HepG2 (cell line): ENCODE measurements at regions not wholly inside any gene's neighbourhood (a gene's known extent, or its start where the extent isn't known, plus 50 kb on each side); places are given as distances from the start of the nearest gene placed in this dataset.

ENCODE experiments used
- ATAC-seq: fragments of 200-7000 bp; cut with Tn5 transposase; 3 replicates; pipeline ENCODE4 v1.9.1; 2020; ENCODE audit warnings: mild to moderate bottlenecking, moderate library complexity
- BruUV-seq: library from RNA; stranded (reverse); fragments of 400-500 nt; replicated peaks from 2 replicates; lab custom pipeline; 2021; lab: Mats Ljungman, UMichigan
- CTCF ChIA-PET: fragments of 300-600 bp; formaldehyde crosslinking; extraction: SDS; loops from one replicate; lab custom pipeline; 2021; ENCODE audit warnings: low total read pairs, inconsistent platforms, low intra/inter-chr PET ratio; lab: Yijun Ruan, JAX
- POLR2A ChIA-PET: fragments of 350-600 bp; sonication (Branson Sonifier 250); formaldehyde crosslinking; loops from one replicate; lab custom pipeline; 2020; ENCODE audit warnings: antibody characterized with exemption, inconsistent platforms; lab: Yijun Ruan, JAX
- DNase-seq: peaks from one replicate; pipeline ENCODE4 v3.0.0-alpha.2; 2015; ENCODE audit warnings: low spot score
- FAIRE-seq: peaks from 3 replicates; lab custom pipeline; 2011; peaks lifted over from hg19 to GRCh38; lab: Jason Lieb, UNC
- H2AFZ ChIP-seq: one replicate; pipeline ENCODE4 v1.6.1; 2011; ENCODE audit warnings: low read length, inconsistent platforms
- H3K27ac ChIP-seq: fragments of 300-600 bp; 3 replicates; pipeline ENCODE4 v1.8.0; 2011; ENCODE audit warnings: mixed run types, mild to moderate bottlenecking, mixed read lengths, low read length, inconsistent platforms; ENCODE audit not compliant: insufficient read depth; ENCODE audit errors: extremely low read length
- H3K27me3 ChIP-seq, 2 experiments: fragments of 200-600 bp in 1 of 2; 2 replicates in 1 of 2; 3 replicates in 1 of 2; pipeline versions ENCODE4 v1.6.0 to v1.8.0; 2011; ENCODE audit warnings: low read length in 2 of 2, mild to moderate bottlenecking in 2 of 2, moderate library complexity in 2 of 2, inconsistent platforms in 1 of 2; ENCODE audit not compliant: insufficient read depth in 2 of 2, control insufficient read depth in 1 of 2
- H3K36me3 ChIP-seq, 2 experiments: fragments of 200-600 bp in 1 of 2; replicated peaks in 1 of 2; 2 replicates in 1 of 2; 3 replicates in 1 of 2; pipeline versions ENCODE4 v1.5.1 to v1.8.0; 2011; ENCODE audit warnings: low read length in 2 of 2, inconsistent platforms in 1 of 2; ENCODE audit not compliant: insufficient read depth in 2 of 2, control insufficient read depth in 1 of 2
- H3K4me1 ChIP-seq: 2 replicates; pipeline ENCODE4 v1.5.1; 2012; ENCODE audit warnings: low read length, inconsistent platforms; ENCODE audit not compliant: insufficient read depth
- H3K4me2 ChIP-seq: 2 replicates; pipeline ENCODE4 v1.6.0; 2011; ENCODE audit warnings: low read depth, low read length, inconsistent platforms
- H3K4me3 ChIP-seq, 3 experiments: fragments of 200-600 bp in 1 of 3; sonication (generic), shearing (Covaris generic) in 1 of 3; replicated peaks in 1 of 3; 2 replicates each; pipeline ENCODE4 v1.5.1; 2011 to 2016; ENCODE audit warnings: low read length in 3 of 3, inconsistent platforms in 2 of 3, low read depth in 2 of 3, mild to moderate bottlenecking in 2 of 3, control low read depth in 1 of 3, mixed read lengths in 1 of 3; ENCODE audit not compliant: insufficient read depth in 1 of 3
- H3K79me2 ChIP-seq: one replicate; pipeline ENCODE4 v1.6.1; 2011; ENCODE audit warnings: low read length, inconsistent platforms; ENCODE audit not compliant: insufficient read depth
- H3K9ac ChIP-seq: 2 replicates; pipeline ENCODE4 v1.6.0; 2011; ENCODE audit warnings: mild to moderate bottlenecking, low read depth, low read length, inconsistent platforms; ENCODE audit not compliant: insufficient read depth
- H3K9me3 ChIP-seq: 2 replicates; pipeline ENCODE4 v1.5.1; 2012; ENCODE audit warnings: mild to moderate bottlenecking, low read length
- H4K20me1 ChIP-seq: 2 replicates; pipeline ENCODE4 v1.6.0; 2011; ENCODE audit warnings: inconsistent platforms, mild to moderate bottlenecking, low read length, moderate library complexity; ENCODE audit not compliant: insufficient read depth
- DPF2 ChIP-seq: sonication (generic); formaldehyde crosslinking; IDR thresholded peaks from 2 replicates; pipeline ENCODE4 v1.4.0; 2020; ENCODE audit warnings: mild to moderate bottlenecking, low read depth, missing genetic modification reagents, borderline replicate concordance
- HOXA5 ChIP-seq: sonication (generic); formaldehyde crosslinking; IDR thresholded peaks from 2 replicates; pipeline ENCODE4 v1.4.0; 2020; ENCODE audit warnings: missing genetic modification reagents
- LCORL ChIP-seq, 2 experiments: fragments of 450-650 bp in 1 of 2; sonication (generic) in 1 of 2; formaldehyde crosslinking in 1 of 2; IDR thresholded peaks; 2 replicates each; pipeline versions ENCODE4 v1.5.0 to v1.6.1; 2017 to 2020; ENCODE audit warnings: antibody characterized with exemption in 1 of 2, missing genetic modification reagents in 1 of 2
- MEF2D ChIP-seq: sonication (generic); formaldehyde crosslinking; IDR thresholded peaks from 2 replicates; pipeline ENCODE4 v1.5.1; 2020; ENCODE audit warnings: mild to moderate bottlenecking, missing genetic modification reagents
- SOX6 ChIP-seq, 2 experiments: fragments of 450-650 bp in 1 of 2; sonication (generic) in 1 of 2; formaldehyde crosslinking in 1 of 2; IDR thresholded peaks; 2 replicates each; pipeline versions ENCODE4 v1.4.0 to v1.6.1; 2017 to 2020; ENCODE audit warnings: antibody characterized with exemption in 1 of 2, mild to moderate bottlenecking in 1 of 2, missing genetic modification reagents in 1 of 2
- SYNCRIP ChIP-seq: fragments of 200-400 bp; formaldehyde crosslinking; IDR thresholded peaks from 2 replicates; pipeline ENCODE4 v1.6.1; 2018; ENCODE audit warnings: mild to moderate bottlenecking, low read depth, low read length; ENCODE audit not compliant: insufficient read depth
- TEF ChIP-seq: sonication (generic); formaldehyde crosslinking; IDR thresholded peaks from 2 replicates; pipeline ENCODE4 v1.5.0; 2020; ENCODE audit warnings: missing genetic modification reagents
- TFAP4 ChIP-seq: sonication (generic); IDR thresholded peaks from 2 replicates; pipeline ENCODE4 v1.6.1; 2016; ENCODE audit warnings: low read depth, borderline replicate concordance
- XRCC5 ChIP-seq: fragments of 200-400 bp; formaldehyde crosslinking; optimal IDR thresholded peaks from 2 replicates; pipeline ENCODE3; 2017; ENCODE audit warnings: mild to moderate bottlenecking, low read length
- ZNF264 ChIP-seq: sonication (generic); formaldehyde crosslinking; IDR thresholded peaks from 2 replicates; pipeline ENCODE4 v1.4.0; 2020; ENCODE audit warnings: missing genetic modification reagents
- ZNF296 ChIP-seq: sonication (generic); formaldehyde crosslinking; conservative IDR thresholded peaks from 2 replicates; pipeline ENCODE4 v1.5.0; 2020; ENCODE audit warnings: mild to moderate bottlenecking, missing genetic modification reagents
- ZNF33B ChIP-seq: sonication (generic); formaldehyde crosslinking; IDR thresholded peaks from 2 replicates; pipeline ENCODE4 v1.5.1; 2020; ENCODE audit warnings: mild to moderate bottlenecking, missing genetic modification reagents
- ZNF547 ChIP-seq: sonication (generic); formaldehyde crosslinking; IDR thresholded peaks from 2 replicates; pipeline ENCODE4 v1.5.1; 2020; ENCODE audit warnings: mild to moderate bottlenecking, missing genetic modification reagents
- ZNF552 ChIP-seq: sonication (generic); formaldehyde crosslinking; IDR thresholded peaks from 2 replicates; pipeline ENCODE4 v1.9.0; 2022; ENCODE audit warnings: missing genetic modification reagents, mild to moderate bottlenecking, borderline replicate concordance
- ZNF614 ChIP-seq: IDR thresholded peaks from 2 replicates; pipeline ENCODE4 v1.6.1; 2018; ENCODE audit warnings: missing biosample characterization, missing genetic modification reagents, inconsistent platforms, borderline replicate concordance
- ZNF7 ChIP-seq: IDR thresholded peaks from 2 replicates; pipeline ENCODE4 v1.6.1; 2016; ENCODE audit warnings: missing biosample characterization, missing genetic modification reagents
- ZNF768 ChIP-seq: sonication (generic); formaldehyde crosslinking; IDR thresholded peaks from 2 replicates; pipeline ENCODE4 v1.4.0; 2020; ENCODE audit warnings: missing genetic modification reagents
- WGBS: methylation state at CpG from one replicate; pipeline ENCODE4 v1.1.6; 2017; ENCODE audit warnings: low lambda C conversion rate; 5-methylcytosine and 5-hydroxymethylcytosine counted together
- in situ Hi-C: cut with HindIII; loops from 2 replicates; pipeline ENCODE4 v1.10.0; 2017; ENCODE audit warnings: low pct_unique_long_range_greater_than_20kb; ENCODE audit not compliant: extremely low pct_ligation_motif_present
- intact Hi-C: fragments of 100-400 bp; cut with micrococcal nuclease; formaldehyde crosslinking; loops from one replicate; pipeline ENCODE4 v1.10.0; 2022; ENCODE audit not compliant: unreplicated experiment
- TF ChIP-seq, protein P1 (sequence below): sonication (generic); formaldehyde crosslinking; conservative IDR thresholded peaks from 2 replicates; pipeline ENCODE4 v1.8.0; 2022; ENCODE audit warnings: mild to moderate bottlenecking, moderate library complexity, missing genetic modification reagents

GRCh38 chr20:24897974-24898373, 51.1 kb upstream of the CST7 start (continued):
- TF ChIP-seq TEF (CRISPR knock-in tag), result no peak
- TF ChIP-seq, all 625 proteins: peak for 0

DNA sequence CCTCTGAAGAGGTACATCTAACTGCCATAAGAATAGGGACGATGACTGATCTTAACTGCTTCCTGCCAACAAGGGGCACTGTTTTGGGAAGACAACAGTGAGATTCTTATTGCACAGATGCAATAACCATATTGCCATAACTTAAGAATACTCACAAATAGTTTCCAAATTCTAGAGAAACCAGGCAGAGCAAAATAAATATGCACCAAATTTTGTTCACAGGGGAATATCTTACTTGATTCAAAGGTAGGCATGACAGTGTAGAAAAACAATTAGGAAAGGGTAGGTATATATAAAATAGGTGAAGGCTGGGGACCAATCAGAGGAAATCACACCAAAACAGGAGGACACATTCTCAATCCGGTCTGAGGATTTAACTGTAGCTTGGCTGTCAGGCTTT, 49.9 kb upstream of the CST7 start:
- FAIRE-seq, result no peak
- no peak for ATAC-seq
- in situ Hi-C loops, result loop anchor here (10.0 kb wide), 1 partner anchor 64 kb away; no protein-coding TSS in a partner anchor
- Histone ChIP-seq H3K9ac (no peak overlapping the region), H3K27ac (no peak overlapping the region), H2AFZ (no peak overlapping the region), H3K4me1 (no peaks in the 10 kb centered on the region), H4K20me1 (no peaks in the 10 kb centered on the region), H3K4me3 (no peak overlapping the region), H3K36me3 (no peaks in the 10 kb centered on the region), H3K79me2 (no peaks in the 10 kb centered on the region), H3K4me2 (no peak overlapping the region), H3K27me3 (peaks cover 1 to 16% of the 10 kb centered on the region in 2 experiments; a peak in 1 of 5 replicates), H3K9me3 (peaks cover 18% of the 10 kb centered on the region)
- POLR2A ChIA-PET, result no interaction called here
- CTCF ChIA-PET, result no interaction called here
- BruUV-seq, result no TSS peak
- no peak for DNase-seq
- 3% methylated on average over 2 of the region's 2 CpGs for WGBS
- intact Hi-C loops, result no loop called here
- TF ChIP-seq ZNF614 (no peak), TFAP4 (no peak), ZNF296 (CRISPR knock-in tag) (no peak), ZNF552 (CRISPR knock-in tag) (no peak), MEF2D (CRISPR knock-in tag) (no peak), ZNF7 (CRISPR knock-in tag) (no peak), LCORL (IDR thresholded peaks at IDR 0.05) (no peak), LCORL (CRISPR knock-in tag; IDR thresholded peaks at IDR 0.05) (no peak), ZNF768 (CRISPR knock-in tag) (no peak), XRCC5 (no peak), ZNF264 (no peak), ZNF33B (CRISPR knock-in tag) (no peak), SYNCRIP (no peak), DPF2 (CRISPR knock-in tag) (no peak), HOXA5 (no peak), ZNF547 (CRISPR knock-in tag) (no peak), SOX6 (IDR thresholded peaks at IDR 0.05) (no peak), SOX6 (CRISPR knock-in tag; IDR thresholded peaks at IDR 0.05) (no peak)
- TF ChIP-seq, protein P1, sequence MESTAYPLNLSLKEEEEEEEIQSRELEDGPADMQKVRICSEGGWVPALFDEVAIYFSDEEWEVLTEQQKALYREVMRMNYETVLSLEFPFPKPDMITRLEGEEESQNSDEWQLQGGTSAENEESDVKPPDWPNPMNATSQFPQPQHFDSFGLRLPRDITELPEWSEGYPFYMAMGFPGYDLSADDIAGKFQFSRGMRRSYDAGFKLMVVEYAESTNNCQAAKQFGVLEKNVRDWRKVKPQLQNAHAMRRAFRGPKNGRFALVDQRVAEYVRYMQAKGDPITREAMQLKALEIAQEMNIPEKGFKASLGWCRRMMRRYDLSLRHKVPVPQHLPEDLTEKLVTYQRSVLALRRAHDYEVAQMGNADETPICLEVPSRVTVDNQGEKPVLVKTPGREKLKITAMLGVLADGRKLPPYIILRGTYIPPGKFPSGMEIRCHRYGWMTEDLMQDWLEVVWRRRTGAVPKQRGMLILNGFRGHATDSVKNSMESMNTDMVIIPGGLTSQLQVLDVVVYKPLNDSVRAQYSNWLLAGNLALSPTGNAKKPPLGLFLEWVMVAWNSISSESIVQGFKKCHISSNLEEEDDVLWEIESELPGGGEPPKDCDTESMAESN (CRISPR knock-in tag), result no peak
